IPS DF 6.9 (cell line): ENCODE measurements at regions not wholly inside any gene's neighbourhood (a gene's known extent, or its start where the extent isn't known, plus 50 kb on each side); places are given as distances from the start of the nearest gene placed in this dataset.

Source experiments
- DNase-seq: peaks from one replicate; pipeline ENCODE4 v3.0.0-alpha.2; 2013; ENCODE audit warnings: low read depth, low spot score
- H3K27ac ChIP-seq: one replicate; pipeline ENCODE4 v1.5.1; 2013; ENCODE audit warnings: low read length, control low read depth
- H3K27me3 ChIP-seq: 2 replicates; pipeline ENCODE4 v1.6.1; 2013; ENCODE audit warnings: mild to moderate bottlenecking, low read length; ENCODE audit not compliant: control insufficient read depth, insufficient read depth
- H3K36me3 ChIP-seq: 2 replicates; pipeline ENCODE4 v1.6.1; 2013; ENCODE audit warnings: low read length; ENCODE audit not compliant: control insufficient read depth, insufficient read depth
- H3K4me1 ChIP-seq: 2 replicates; pipeline ENCODE4 v1.6.1; 2013; ENCODE audit warnings: low read length; ENCODE audit not compliant: control insufficient read depth, insufficient read depth
- H3K4me3 ChIP-seq: 2 replicates; pipeline ENCODE4 v1.5.1; 2013; ENCODE audit warnings: mild to moderate bottlenecking, low read length
- H3K9me3 ChIP-seq: 2 replicates; pipeline ENCODE4 v1.6.1; 2013; ENCODE audit warnings: low read length, inconsistent platforms; ENCODE audit not compliant: control insufficient read depth, insufficient read depth
- WGBS: extraction: QIAGEN DNeasy Blood & Tissue Kit; methylation state at CpG from one replicate; pipeline ENCODE4 v1.1.7; 2013; ENCODE audit warnings: mixed read lengths, missing lambda C conversion rate; ENCODE audit not compliant: insufficient read length, insufficient coverage; 5-methylcytosine and 5-hydroxymethylcytosine counted together

DNA sequence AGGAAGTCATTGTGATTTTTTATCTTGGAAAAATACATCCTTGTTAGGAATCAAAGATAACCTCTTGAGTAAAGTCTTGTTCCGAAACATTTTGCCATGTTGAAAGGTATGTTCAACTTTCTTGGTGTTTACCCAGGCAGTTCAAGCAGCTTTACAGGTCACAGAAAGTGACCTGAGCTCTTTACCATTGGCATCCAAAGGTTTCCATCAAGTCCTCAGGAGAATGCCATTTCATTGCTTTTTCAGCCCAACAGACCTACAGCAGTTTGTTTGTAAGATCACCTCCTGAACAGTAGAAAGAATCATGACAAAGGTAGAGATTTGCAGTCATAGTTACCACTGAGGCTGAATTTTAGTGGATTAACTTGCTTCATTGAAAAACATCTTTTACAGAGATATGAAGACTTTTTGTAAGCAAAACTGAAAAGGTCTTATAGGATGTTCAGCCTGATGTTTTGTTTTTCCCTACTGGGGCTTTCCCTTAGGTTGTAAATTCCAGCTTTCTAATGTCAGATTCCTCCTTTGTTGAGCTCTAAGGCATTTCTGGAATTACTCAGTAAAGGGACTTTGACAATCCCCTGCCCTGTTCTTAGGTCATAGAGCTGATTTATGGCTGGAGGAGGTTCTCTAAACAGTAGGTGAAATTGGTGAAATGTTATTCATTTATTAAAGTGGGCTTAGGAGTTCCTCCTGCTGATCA lies 236.8 kb upstream of the RBMS1 start:
- no CpG with 5 or more reads among the region's 1 CpG for whole genome bisulfite sequencing
- no peaks in the 10 kb centered on the region for H3K4me1 ChIP-seq
- H3K27me3 ChIP-seq = no peaks in the 10 kb centered on the region
- DNase-seq = no peak
- H3K27ac ChIP-seq = no peak overlapping the region
- no peaks in the 10 kb centered on the region for H3K9me3 ChIP-seq
- H3K4me3 ChIP-seq = no peak overlapping the region
- H3K36me3 ChIP-seq = no peaks in the 10 kb centered on the region

DNA sequence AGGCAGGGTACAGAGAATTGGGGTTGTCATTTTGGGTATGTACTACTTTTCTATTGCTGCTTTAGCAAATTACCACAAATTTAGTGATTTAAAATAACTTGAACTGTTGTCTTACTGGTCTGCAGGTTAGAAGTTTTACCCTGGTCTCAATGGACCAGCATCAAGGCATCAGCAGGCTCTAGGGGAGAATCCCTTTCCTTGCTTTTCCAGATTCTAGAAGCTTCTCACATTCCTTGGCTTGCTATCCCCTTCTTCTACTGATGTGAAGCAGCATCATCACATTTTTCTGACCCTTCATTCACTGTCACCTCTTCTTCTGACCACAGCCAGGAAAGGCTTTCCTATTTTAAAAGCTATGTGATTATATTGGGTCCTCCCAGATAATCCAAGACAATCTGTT lies 237.8 kb upstream of the RBMS1 start:
- Histone ChIP-seq H3K27ac (no peak overlapping the region), H3K36me3 (no peaks in the 10 kb centered on the region), H3K4me3 (no peak overlapping the region), H3K4me1 (no peaks in the 10 kb centered on the region), H3K27me3 (no peaks in the 10 kb centered on the region), H3K9me3 (no peaks in the 10 kb centered on the region)
- no peak for DNase-seq

DNA sequence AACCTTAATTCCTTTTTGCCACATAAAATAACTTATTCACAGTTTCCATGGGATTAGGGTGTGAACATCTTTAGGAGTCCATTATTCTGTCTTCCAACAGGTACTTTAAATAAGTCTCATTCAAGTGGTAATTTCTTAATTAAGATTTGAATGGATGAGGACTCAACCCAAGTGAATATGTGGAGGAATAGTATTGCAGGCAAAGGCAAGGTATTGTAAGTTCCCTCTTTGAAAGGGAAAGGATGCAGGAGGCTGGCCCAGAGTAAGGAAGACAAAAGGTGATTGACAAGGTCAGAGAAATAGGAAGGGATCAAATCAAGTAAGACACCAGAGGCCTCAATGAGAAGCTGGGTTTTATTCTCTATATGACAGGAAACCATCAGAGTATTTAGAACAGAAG lies 238.2 kb upstream of the RBMS1 start:
- H3K36me3 ChIP-seq = no peaks in the 10 kb centered on the region
- peaks cover 2% of the 10 kb centered on the region; the same call in 1 of the 2 replicates for H3K4me1 ChIP-seq
- no peak for DNase-seq
- no peak overlapping the region for H3K27ac ChIP-seq
- no peaks in the 10 kb centered on the region for H3K27me3 ChIP-seq
- H3K9me3 ChIP-seq = no peaks in the 10 kb centered on the region
- no peak overlapping the region for H3K4me3 ChIP-seq

DNA sequence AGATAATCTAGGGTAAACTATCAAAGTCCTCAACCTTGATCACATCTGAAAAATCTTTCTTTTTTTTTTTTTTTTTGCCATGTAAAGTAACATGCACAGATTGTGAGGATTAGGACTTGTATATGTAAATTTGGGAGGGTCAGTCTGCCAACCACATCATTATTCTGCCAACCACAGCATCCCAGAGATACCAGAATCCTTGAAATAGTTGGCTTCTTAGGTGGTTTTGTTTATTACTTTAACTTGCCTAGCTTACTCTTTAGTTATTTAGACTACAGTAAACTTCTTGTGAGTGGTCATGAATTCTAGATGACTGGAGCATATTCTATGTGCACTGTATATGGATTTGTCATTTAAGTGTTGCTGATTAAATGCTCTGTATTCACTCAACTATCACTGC lies 242.1 kb upstream of the RBMS1 start:
- Histone ChIP-seq H3K27me3 (no peaks in the 10 kb centered on the region), H3K27ac (no peak overlapping the region), H3K9me3 (no peaks in the 10 kb centered on the region), H3K36me3 (no peaks in the 10 kb centered on the region), H3K4me3 (no peak overlapping the region), H3K4me1 (peaks cover 2% of the 10 kb centered on the region; the same call in 1 of the 2 replicates)
- DNase-seq = no peak

GRCh38 chr2:160736148-160737028 lies 242.8 kb upstream of the RBMS1 start:
- DNase-seq = no peak
- Histone ChIP-seq H3K36me3 (no peaks in the 10 kb centered on the region), H3K27ac (no peak overlapping the region), H3K9me3 (no peaks in the 10 kb centered on the region), H3K27me3 (no peaks in the 10 kb centered on the region), H3K4me1 (peaks cover 2% of the 10 kb centered on the region; the same call in 1 of the 2 replicates), H3K4me3 (no peak overlapping the region)
- no CpG with 5 or more reads among the region's 3 CpGs for WGBS

- no peak for DNase-seq
- Histone ChIP-seq H3K4me1 (peaks cover 2% of the 10 kb centered on the region; the same call in 1 of the 2 replicates), H3K27me3 (no peaks in the 10 kb centered on the region), H3K4me3 (no peak overlapping the region), H3K27ac (no peak overlapping the region), H3K9me3 (no peaks in the 10 kb centered on the region), H3K36me3 (no peaks in the 10 kb centered on the region)
- WGBS = no CpG with 5 or more reads among the region's 4 CpGs
Measured at GRCh38 chr2:160737247-160737646, 243.6 kb upstream of the RBMS1 start.

DNA sequence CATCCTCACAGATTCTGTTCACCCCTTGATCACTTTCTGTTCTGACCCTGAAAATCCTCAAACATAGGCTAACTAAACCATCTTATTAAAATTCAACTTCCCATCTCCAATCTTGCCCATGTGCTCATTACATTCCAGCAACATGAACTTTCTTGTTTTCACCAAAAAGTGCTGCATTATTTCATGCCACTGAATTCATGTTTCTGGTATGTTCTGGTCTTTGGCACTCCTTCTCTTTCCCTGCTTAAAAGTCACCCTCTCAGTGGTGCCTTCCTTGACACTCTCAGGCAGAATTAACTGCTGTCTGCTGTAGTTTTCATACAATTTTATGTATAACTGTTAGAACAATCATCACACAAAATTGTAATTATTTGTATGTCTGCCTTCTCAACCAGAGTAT lies 247.7 kb upstream of the RBMS1 start:
- no peak for DNase-seq
- Histone ChIP-seq H3K36me3 (no peaks in the 10 kb centered on the region), H3K4me3 (no peak overlapping the region), H3K4me1 (peaks cover 2% of the 10 kb centered on the region; the same call in 1 of the 2 replicates), H3K9me3 (no peaks in the 10 kb centered on the region), H3K27ac (no peak overlapping the region), H3K27me3 (no peaks in the 10 kb centered on the region)

DNA sequence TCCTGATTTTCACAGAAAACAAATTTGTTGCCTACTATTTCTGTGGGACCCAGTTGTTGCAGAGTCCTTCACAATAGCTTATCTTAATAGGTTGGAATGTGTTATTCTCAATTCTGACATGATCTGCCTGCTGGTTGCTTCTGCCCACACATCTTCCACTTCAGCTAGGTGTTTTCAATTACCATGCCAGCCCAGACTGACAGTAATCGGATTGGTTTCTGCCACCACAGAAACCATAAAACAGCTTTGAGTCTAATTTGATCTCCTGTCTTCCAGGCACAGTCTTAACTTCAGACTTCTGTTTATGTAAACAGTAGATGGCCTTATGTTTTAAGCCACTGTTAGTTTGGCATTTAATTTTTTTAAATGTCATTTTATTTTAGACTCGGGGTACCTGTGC lies 248.2 kb upstream of the RBMS1 start:
- Histone ChIP-seq H3K36me3 (no peaks in the 10 kb centered on the region), H3K27me3 (no peaks in the 10 kb centered on the region), H3K27ac (no peak overlapping the region), H3K4me3 (no peak overlapping the region), H3K9me3 (no peaks in the 10 kb centered on the region), H3K4me1 (peaks cover under 1% of the 10 kb centered on the region; the same call in 1 of the 2 replicates)
- WGBS = no CpG with 5 or more reads among the region's 2 CpGs
- no peak for DNase-seq

- Histone ChIP-seq H3K27ac (no peak overlapping the region), H3K4me3 (no peak overlapping the region), H3K27me3 (no peaks in the 10 kb centered on the region), H3K4me1 (no peaks in the 10 kb centered on the region), H3K9me3 (no peaks in the 10 kb centered on the region), H3K36me3 (no peaks in the 10 kb centered on the region)
- DNase-seq = no peak
- WGBS = no CpG with 5 or more reads among the region's 2 CpGs
Measured at GRCh38 chr2:160742667-160743066, 249.1 kb upstream of the RBMS1 start.

DNA sequence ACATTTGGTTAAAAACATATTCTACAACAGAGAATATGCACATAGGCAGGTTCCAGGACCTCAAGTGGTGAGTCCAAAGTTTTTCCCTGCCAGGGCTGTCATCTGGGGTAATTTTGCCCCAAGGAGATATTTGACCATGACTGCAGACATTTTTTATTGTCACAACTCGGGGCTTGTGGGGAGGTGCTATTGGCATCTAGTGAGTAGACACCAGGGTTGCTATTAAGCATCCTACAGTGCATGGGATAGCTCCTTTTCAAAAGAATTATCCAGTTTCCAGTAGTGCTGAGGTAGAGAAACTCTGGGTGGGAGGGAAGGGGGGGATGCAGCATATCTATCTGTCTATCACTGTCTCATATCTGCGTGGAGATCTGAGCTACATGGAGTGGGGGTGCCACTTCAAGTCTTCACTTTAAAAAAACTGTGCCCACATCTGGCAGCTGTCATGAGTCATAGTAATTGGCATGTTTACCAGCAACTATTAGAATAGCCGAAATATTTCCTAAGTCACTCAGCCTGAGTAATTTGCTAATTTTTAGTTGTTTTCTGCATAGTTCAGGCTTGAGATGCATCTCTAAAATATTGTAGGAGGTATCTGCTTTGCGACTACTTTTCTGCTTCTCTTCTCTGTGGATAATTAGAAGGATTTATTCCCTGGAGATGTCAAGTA lies 254.0 kb upstream of the RBMS1 start:
- Histone ChIP-seq H3K4me1 (no peaks in the 10 kb centered on the region), H3K9me3 (no peaks in the 10 kb centered on the region), H3K36me3 (no peaks in the 10 kb centered on the region), H3K27me3 (no peaks in the 10 kb centered on the region), H3K4me3 (no peak overlapping the region), H3K27ac (no peak overlapping the region)
- no CpG with 5 or more reads among the region's 4 CpGs for WGBS
- no peak for DNase-seq
